Keratinocyte (primary cell): ENCODE measurements at regions not wholly inside any gene's neighbourhood (a gene's known extent, or its start where the extent isn't known, plus 50 kb on each side); places are given as distances from the start of the nearest gene placed in this dataset.

ENCODE experiments used
- DNase-seq: peaks from one replicate; pipeline ENCODE4 v3.0.0-alpha.2; 2011; ENCODE audit warnings: low read depth, missing footprints, low spot score
- FAIRE-seq: peaks from 2 replicates; lab custom pipeline; 2011; peaks lifted over from hg19 to GRCh38; lab: Jason Lieb, UNC
- H2AFZ ChIP-seq: 2 replicates; pipeline ENCODE4 v1.6.0; 2012; ENCODE audit warnings: low read length, control low read depth, inconsistent platforms; ENCODE audit not compliant: control insufficient read depth
- H3K27ac ChIP-seq: 2 replicates; pipeline ENCODE4 v1.5.1; 2011; ENCODE audit warnings: low read length; ENCODE audit not compliant: control insufficient read depth, insufficient read depth
- H3K27me3 ChIP-seq: 3 replicates; pipeline ENCODE4 v1.6.0; 2011; ENCODE audit warnings: low read length; ENCODE audit not compliant: control insufficient read depth, insufficient read depth; ENCODE audit errors: extremely low read depth
- H3K36me3 ChIP-seq, 2 experiments: 2 replicates in 1 of 2; 3 replicates in 1 of 2; pipeline ENCODE4 v1.5.1; 2011; ENCODE audit warnings: low read length in 2 of 2, mild to moderate bottlenecking in 1 of 2; ENCODE audit not compliant: control insufficient read depth in 2 of 2, insufficient read depth in 2 of 2; ENCODE audit errors: extremely low read depth in 1 of 2
- H3K4me1 ChIP-seq: 3 replicates; pipeline ENCODE4 v1.5.1; 2011; ENCODE audit warnings: low read length; ENCODE audit not compliant: control insufficient read depth, insufficient read depth; ENCODE audit errors: extremely low read depth
- H3K4me2 ChIP-seq: 3 replicates; pipeline ENCODE4 v1.6.0; 2011; ENCODE audit warnings: low read depth, low read length; ENCODE audit not compliant: control insufficient read depth, insufficient read depth; ENCODE audit errors: extremely low read depth
- H3K4me3 ChIP-seq, 3 experiments: fragments of 200-600 bp in 1 of 3; sonication (generic) in 1 of 3; 2 replicates in 2 of 3; 3 replicates in 1 of 3; pipeline ENCODE4 v1.5.1; 2011 to 2016; ENCODE audit warnings: low read length in 3 of 3, mild to moderate bottlenecking in 3 of 3, control low read depth in 2 of 3, inconsistent platforms in 1 of 3, low read depth in 1 of 3, mixed read lengths in 1 of 3, mixed run types in 1 of 3, moderate library complexity in 1 of 3; ENCODE audit not compliant: control insufficient read depth in 2 of 3, insufficient read depth in 2 of 3; ENCODE audit errors: extremely low read depth in 1 of 3
- H3K79me2 ChIP-seq: 2 replicates; pipeline ENCODE4 v1.6.0; 2012; ENCODE audit warnings: low read length; ENCODE audit not compliant: control insufficient read depth, insufficient read depth
- H3K9ac ChIP-seq: 3 replicates; pipeline ENCODE4 v1.6.0; 2011; ENCODE audit warnings: low read length; ENCODE audit not compliant: control insufficient read depth, insufficient read depth; ENCODE audit errors: extremely low read depth
- H3K9me1 ChIP-seq: 3 replicates; pipeline ENCODE4 v1.6.0; 2011; ENCODE audit warnings: low read length; ENCODE audit not compliant: control insufficient read depth, insufficient read depth; ENCODE audit errors: extremely low read depth
- H3K9me3 ChIP-seq: 2 replicates; pipeline ENCODE4 v1.5.1; 2012; ENCODE audit warnings: low read depth, low read length; ENCODE audit not compliant: control insufficient read depth
- H4K20me1 ChIP-seq: 3 replicates; pipeline ENCODE4 v1.6.0; 2011; ENCODE audit warnings: low read length; ENCODE audit not compliant: control insufficient read depth, insufficient read depth; ENCODE audit errors: extremely low read depth
- EZH2 ChIP-seq: IDR thresholded peaks from one replicate; pipeline ENCODE4 v1.6.1; 2012; ENCODE audit warnings: inconsistent platforms, mild to moderate bottlenecking, low read length, moderate library complexity
- dilution Hi-C: fragments of 300-500 bp; cut with MboI; formaldehyde crosslinking; loops from one replicate; pipeline ENCODE4 v1.7.0; 2020; ENCODE audit warnings: low sequenced_read_pairs; ENCODE audit not compliant: extremely low pct_ligation_motif_present
- TF ChIP-seq, protein P1 (sequence below), 3 experiments: IDR thresholded peaks in 1 of 3; conservative IDR thresholded peaks in 1 of 3; optimal IDR thresholded peaks in 1 of 3; 2 replicates in 2 of 3; 3 replicates in 1 of 3; pipeline versions ENCODE3 to v1.5.1; 2011; ENCODE audit warnings: low read length in 3 of 3, mild to moderate bottlenecking in 3 of 3, moderate library complexity in 2 of 3, control low read depth in 1 of 3, inconsistent platforms in 1 of 3; ENCODE audit not compliant: insufficient read depth in 2 of 3; ENCODE audit errors: extremely low read depth in 1 of 3

DNA sequence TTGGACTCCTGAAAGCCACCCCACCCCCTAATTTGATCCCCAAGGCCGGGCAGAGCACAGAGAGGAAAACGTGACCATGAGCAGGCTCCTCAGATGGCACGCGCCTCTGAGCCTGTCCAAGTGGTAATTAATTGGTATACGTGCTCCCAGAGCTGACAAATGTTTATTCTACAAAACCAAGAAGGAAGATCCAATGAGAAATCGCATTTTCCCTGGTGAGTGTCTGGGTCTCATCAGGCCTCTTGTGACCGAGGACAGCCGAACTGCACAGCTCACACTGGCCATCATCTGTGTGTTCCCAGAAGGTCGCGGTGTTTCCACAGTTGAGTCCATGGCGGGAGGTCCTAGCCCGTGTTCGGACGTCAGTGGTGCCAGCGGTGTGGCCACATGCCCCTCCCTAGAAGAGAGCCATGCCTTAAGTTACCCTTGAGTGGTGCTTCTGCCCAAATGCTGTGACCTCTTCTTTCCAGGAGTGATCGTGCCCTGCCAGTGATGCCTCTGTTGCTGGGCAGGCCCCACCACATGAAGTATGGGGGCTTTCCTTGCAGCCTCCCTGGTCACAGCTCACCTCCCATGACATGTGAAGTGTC, 317.5 kb upstream of the RTL1 start:
- Histone ChIP-seq H3K9ac (no peak overlapping the region), H3K27me3 (no peaks in the 10 kb centered on the region), H4K20me1 (no peaks in the 10 kb centered on the region), H2AFZ (no peak overlapping the region), H3K4me3 (no peak overlapping the region), H3K4me2 (no peak overlapping the region), H3K27ac (no peak overlapping the region), H3K4me1 (no peaks in the 10 kb centered on the region), H3K9me3 (peaks cover 6% of the 10 kb centered on the region), H3K36me3 (no peaks in the 10 kb centered on the region), H3K79me2 (no peaks in the 10 kb centered on the region), H3K9me1 (no peaks in the 10 kb centered on the region)
- TF ChIP-seq, protein P1, sequence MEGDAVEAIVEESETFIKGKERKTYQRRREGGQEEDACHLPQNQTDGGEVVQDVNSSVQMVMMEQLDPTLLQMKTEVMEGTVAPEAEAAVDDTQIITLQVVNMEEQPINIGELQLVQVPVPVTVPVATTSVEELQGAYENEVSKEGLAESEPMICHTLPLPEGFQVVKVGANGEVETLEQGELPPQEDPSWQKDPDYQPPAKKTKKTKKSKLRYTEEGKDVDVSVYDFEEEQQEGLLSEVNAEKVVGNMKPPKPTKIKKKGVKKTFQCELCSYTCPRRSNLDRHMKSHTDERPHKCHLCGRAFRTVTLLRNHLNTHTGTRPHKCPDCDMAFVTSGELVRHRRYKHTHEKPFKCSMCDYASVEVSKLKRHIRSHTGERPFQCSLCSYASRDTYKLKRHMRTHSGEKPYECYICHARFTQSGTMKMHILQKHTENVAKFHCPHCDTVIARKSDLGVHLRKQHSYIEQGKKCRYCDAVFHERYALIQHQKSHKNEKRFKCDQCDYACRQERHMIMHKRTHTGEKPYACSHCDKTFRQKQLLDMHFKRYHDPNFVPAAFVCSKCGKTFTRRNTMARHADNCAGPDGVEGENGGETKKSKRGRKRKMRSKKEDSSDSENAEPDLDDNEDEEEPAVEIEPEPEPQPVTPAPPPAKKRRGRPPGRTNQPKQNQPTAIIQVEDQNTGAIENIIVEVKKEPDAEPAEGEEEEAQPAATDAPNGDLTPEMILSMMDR (optimal IDR thresholded peaks at IDR 0.05 in 1 of 3, IDR thresholded peaks at IDR 0.05 in 1 of 3, conservative IDR thresholded peaks at IDR 0.05 in 1 of 3; ENCODE audit: extremely low read depth in 1 of 3, insufficient read depth in 2 of 3, low read length in 3 of 3) = no peak
- no peak for TF ChIP-seq EZH2
- dilution Hi-C loops = no loop called here
- FAIRE-seq (no peak), DNase-seq (no peak)

DNA sequence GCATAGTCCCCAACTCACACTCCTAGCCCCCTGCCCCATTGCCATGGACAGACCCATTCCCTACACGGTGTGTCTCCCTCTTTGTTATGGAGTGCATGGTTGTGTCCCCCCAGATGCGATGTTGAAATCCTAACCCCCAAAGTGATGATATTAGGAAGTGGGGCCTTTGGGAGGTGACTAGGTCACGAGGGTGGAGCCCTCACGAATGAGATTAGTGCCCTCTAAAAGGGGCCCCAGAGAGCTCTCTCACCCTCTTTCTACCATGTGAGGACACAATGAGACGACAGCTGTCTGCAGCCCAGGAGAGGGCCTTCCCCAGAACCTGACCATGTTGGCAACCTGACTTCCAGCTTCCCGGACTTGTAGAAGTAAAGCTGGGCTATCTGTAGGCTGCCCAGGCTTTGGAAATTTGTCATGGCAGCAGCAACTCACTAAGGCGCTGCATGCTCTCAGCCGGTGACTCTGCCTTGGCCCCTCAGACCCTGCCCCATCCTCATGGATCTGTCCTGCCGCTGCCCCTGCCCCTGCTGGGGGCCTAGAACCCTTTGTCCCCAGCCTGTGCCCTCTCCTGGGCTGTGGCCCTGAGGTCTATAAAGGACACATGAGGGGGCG, 318.1 kb upstream of the RTL1 start:
- H3K4me3 ChIP-seq = no peak overlapping the region
- DNase-seq = no peak
- peaks cover 8% of the 10 kb centered on the region for H3K9me3 ChIP-seq
- H3K36me3 ChIP-seq = no peaks in the 10 kb centered on the region
- H3K27me3 ChIP-seq = no peaks in the 10 kb centered on the region
- no peak overlapping the region for H3K27ac ChIP-seq
- no peaks in the 10 kb centered on the region for H3K79me2 ChIP-seq
- no peak overlapping the region for H3K4me2 ChIP-seq
- H3K9ac ChIP-seq = no peak overlapping the region
- no peaks in the 10 kb centered on the region for H3K4me1 ChIP-seq
- H4K20me1 ChIP-seq = no peaks in the 10 kb centered on the region
- dilution Hi-C loops = no loop called here
- no peaks in the 10 kb centered on the region for H3K9me1 ChIP-seq
- no peak overlapping the region for H2AFZ ChIP-seq
- FAIRE-seq = no peak
- no peak for TF ChIP-seq EZH2
- TF ChIP-seq, protein P1 (optimal IDR thresholded peaks at IDR 0.05 in 1 of 3, IDR thresholded peaks at IDR 0.05 in 1 of 3, conservative IDR thresholded peaks at IDR 0.05 in 1 of 3; ENCODE audit: extremely low read depth in 1 of 3, insufficient read depth in 2 of 3, low read length in 3 of 3) = no peak
